Right lobe of liver (tissue), 6 donors: ENCODE measurements at regions not wholly inside any gene's neighbourhood (a gene's known extent, or its start where the extent isn't known, plus 50 kb on each side); places are given as distances from the start of the nearest gene placed in this dataset.

ENCODE experiments used
- ATAC-seq, 4 donors: fragments of 200-7000 bp; cut with Tn5 transposase; one replicate each; pipeline ENCODE4 v1.9.1; 2020; ENCODE audit warnings: mild to moderate bottlenecking in 4 of 4, moderate library complexity in 4 of 4
- DNase-seq, 3 donors: peaks; one replicate each; pipeline ENCODE4 v3.0.0-alpha.2; 2020
- H3K27ac ChIP-seq, 3 donors: fragments of 200-600 bp; one replicate each; pipeline ENCODE4 v1.8.0; 2022
- H3K27me3 ChIP-seq, 2 donors: fragments of 200-600 bp; one replicate each; pipeline ENCODE4 v1.8.0; 2022
- H3K36me3 ChIP-seq, 4 donors: fragments of 200-600 bp; sonication (generic) in 1 of 4; one replicate each; pipeline versions ENCODE4 v1.5.1 to v1.8.0; 2017 to 2022; ENCODE audit warnings: control low read depth in 1 of 4
- H3K4me1 ChIP-seq, 4 donors: fragments of 200-600 bp; sonication (generic) in 1 of 4; one replicate each; pipeline versions ENCODE4 v1.5.1 to v1.8.0; 2017 to 2022; ENCODE audit warnings: control low read depth in 1 of 4
- H3K4me3 ChIP-seq, 3 donors: fragments of 200-600 bp; one replicate each; pipeline ENCODE4 v1.8.0; 2022
- H3K9me3 ChIP-seq, 4 donors: fragments of 200-600 bp; sonication (generic) in 1 of 4; one replicate each; pipeline versions ENCODE4 v1.5.1 to v1.8.0; 2017 to 2022; ENCODE audit warnings: control low read depth in 1 of 4
- CTCF ChIP-seq, 4 donors: fragments of 200-600 bp in 3 of 4; fragments of 450-650 bp in 1 of 4; IDR thresholded peaks; one replicate each; pipeline versions ENCODE4 v1.5.1 to v1.8.0; 2016 to 2022; ENCODE audit warnings: antibody characterized with exemption in 4 of 4, mild to moderate bottlenecking in 2 of 4
- POLR2A ChIP-seq: fragments of 450-650 bp; IDR thresholded peaks from one replicate; pipeline ENCODE4 v1.6.1; 2017; ENCODE audit warnings: antibody characterized with exemption, mild to moderate bottlenecking
- WGBS: methylation state at CpG from one replicate; pipeline ENCODE4 v1.1.6; 2018; ENCODE audit warnings: low coverage, low lambda C conversion rate; ENCODE audit not compliant: insufficient coverage; ENCODE audit errors: missing lambda C conversion rate; 5-methylcytosine and 5-hydroxymethylcytosine counted together
- intact Hi-C, 2 donors: fragments of 100-400 bp; cut with DNase I; formaldehyde crosslinking; loops; one replicate each; pipeline versions ENCODE4 v1.11.2 to v1.14.1; 2022
- donor health status: DM: no; HTN: yes; CAD: no.
- donor health status: DM: no; HTN: no; CAD: no.
- donor health status: DM: no; HTN: no; CAD: no.
- donor health status: DM: no; HTN: yes; CAD: no.
- donor health status: DM: no; HTN: yes; CAD: no.

- no peaks in the 10 kb centered on the region for H3K9me3 ChIP-seq
- H3K4me3 ChIP-seq = no peak overlapping the region
- TF ChIP-seq CTCF (IDR thresholded peaks at IDR 0.05) (no peak), POLR2A (no peak)
- no peaks in the 10 kb centered on the region for H3K36me3 ChIP-seq
- peak in 1 of 3 donors; percentile 13 for DNase-seq
- no peak overlapping the region for H3K27ac ChIP-seq
- intact Hi-C loops = no loop called here
- no peaks in the 10 kb centered on the region for H3K4me1 ChIP-seq
- ATAC-seq = no peak
- no peaks in the 10 kb centered on the region for H3K27me3 ChIP-seq
- WGBS = 53% methylated on average over 4 of the region's 6 CpGs
Measured at GRCh38 chr1:244346972-244347618, 104.6 kb downstream of the ADSS2 start.

- ATAC-seq (no peak), DNase-seq (peak in 1 of 3 donors; percentile 29)
- Histone ChIP-seq H3K9me3 (no peaks in the 10 kb centered on the region), H3K4me3 (no peak overlapping the region), H3K4me1 (no peaks in the 10 kb centered on the region), H3K27ac (no peak overlapping the region), H3K27me3 (no peaks in the 10 kb centered on the region), H3K36me3 (no peaks in the 10 kb centered on the region)
- intact Hi-C loops = no loop called here
- 52% methylated on average over 3 of the region's 3 CpGs for WGBS
- no peak for TF ChIP-seq POLR2A
- TF ChIP-seq CTCF (IDR thresholded peaks at IDR 0.05) = no peak
Measured at GRCh38 chr1:244347942-244348341, 103.8 kb downstream of the ADSS2 start.

- H3K36me3 ChIP-seq = no peaks in the 10 kb centered on the region
- intact Hi-C loops = no loop called here
- DNase-seq = no peak
- no peaks in the 10 kb centered on the region for H3K9me3 ChIP-seq
- no peaks in the 10 kb centered on the region for H3K27me3 ChIP-seq
- H3K4me3 ChIP-seq = no peak overlapping the region
- 70% methylated on average over 5 of the region's 8 CpGs for WGBS
- TF ChIP-seq POLR2A = no peak
- TF ChIP-seq CTCF (IDR thresholded peaks at IDR 0.05) = no peak
- no peak overlapping the region for H3K27ac ChIP-seq
- no peaks in the 10 kb centered on the region for H3K4me1 ChIP-seq
- ATAC-seq = peak in 2 of 4 donors; percentile 19 to 43
Measured at GRCh38 chr1:244349103-244349531, 102.6 kb downstream of the ADSS2 start.

- no peaks in the 10 kb centered on the region for H3K4me1 ChIP-seq
- intact Hi-C loops = no loop called here
- DNase-seq = no peak
- 44% methylated on average over 7 of the region's 8 CpGs for WGBS
- ATAC-seq = peak; percentile 42 to 81 (median 54)
- no peaks in the 10 kb centered on the region for H3K27me3 ChIP-seq
- TF ChIP-seq POLR2A (no peak), CTCF (IDR thresholded peaks at IDR 0.05) (no peak)
- no peaks in the 10 kb centered on the region for H3K36me3 ChIP-seq
- no peaks in the 10 kb centered on the region for H3K9me3 ChIP-seq
- no peak overlapping the region for H3K4me3 ChIP-seq
- H3K27ac ChIP-seq = no peak overlapping the region
Measured at GRCh38 chr1:244349581-244350001, 102.1 kb downstream of the ADSS2 start.
